ENCODE measurements at regions not wholly inside any gene's neighbourhood (a gene's known extent, or its start where the extent isn't known, plus 50 kb on each side); places are given as distances from the start of the nearest gene placed in this dataset.
"Not testable (repeated sequence)": the region's sequence is repeated elsewhere in the genome, so short reads cannot be mapped to it uniquely, and the experiment has no call there.

DNA sequence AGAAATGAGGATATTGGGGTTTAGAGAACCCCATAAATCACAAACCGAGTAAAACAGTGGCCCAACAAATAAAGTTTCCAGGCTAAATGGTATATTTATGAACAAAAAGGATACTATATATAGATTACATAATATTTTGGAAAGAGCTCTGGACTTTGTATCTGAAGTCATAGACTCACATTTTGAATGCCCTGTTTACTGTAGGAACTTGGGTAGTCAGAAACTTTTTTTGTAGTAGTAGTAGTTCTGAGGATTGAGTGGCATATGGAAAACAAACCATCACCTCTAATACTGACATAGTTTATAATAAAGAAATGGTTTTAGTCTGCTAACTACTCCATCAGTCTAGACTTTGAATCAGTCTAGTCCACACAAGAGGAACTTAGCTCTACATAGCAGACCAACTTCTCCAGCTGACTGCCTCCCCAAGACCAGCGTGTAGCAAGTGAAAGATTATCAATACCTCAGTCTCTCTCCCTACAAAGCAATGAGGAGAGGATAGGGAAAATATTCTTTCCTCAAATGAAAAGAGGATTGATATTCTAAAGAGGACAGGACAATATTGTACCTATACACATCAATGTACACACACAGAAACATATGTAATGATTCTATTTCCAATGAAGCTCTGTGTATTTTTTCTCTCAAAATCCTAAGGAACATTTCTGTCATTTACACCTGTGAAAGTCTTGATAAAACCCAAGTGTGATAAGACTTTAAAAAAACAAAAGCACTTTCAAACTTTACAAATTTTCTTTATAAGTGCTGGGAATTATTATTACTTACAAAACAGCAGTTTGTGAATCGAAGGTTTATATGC lies 184.9 kb upstream of the MAP2 start:
- no peak for FAIRE-seq
- no peak for DNase-seq (ENCODE audit: insufficient read length, low spot score)
- TF ChIP-seq, protein P1, sequence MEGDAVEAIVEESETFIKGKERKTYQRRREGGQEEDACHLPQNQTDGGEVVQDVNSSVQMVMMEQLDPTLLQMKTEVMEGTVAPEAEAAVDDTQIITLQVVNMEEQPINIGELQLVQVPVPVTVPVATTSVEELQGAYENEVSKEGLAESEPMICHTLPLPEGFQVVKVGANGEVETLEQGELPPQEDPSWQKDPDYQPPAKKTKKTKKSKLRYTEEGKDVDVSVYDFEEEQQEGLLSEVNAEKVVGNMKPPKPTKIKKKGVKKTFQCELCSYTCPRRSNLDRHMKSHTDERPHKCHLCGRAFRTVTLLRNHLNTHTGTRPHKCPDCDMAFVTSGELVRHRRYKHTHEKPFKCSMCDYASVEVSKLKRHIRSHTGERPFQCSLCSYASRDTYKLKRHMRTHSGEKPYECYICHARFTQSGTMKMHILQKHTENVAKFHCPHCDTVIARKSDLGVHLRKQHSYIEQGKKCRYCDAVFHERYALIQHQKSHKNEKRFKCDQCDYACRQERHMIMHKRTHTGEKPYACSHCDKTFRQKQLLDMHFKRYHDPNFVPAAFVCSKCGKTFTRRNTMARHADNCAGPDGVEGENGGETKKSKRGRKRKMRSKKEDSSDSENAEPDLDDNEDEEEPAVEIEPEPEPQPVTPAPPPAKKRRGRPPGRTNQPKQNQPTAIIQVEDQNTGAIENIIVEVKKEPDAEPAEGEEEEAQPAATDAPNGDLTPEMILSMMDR (IDR thresholded peaks at IDR 0.05; ENCODE audit: insufficient read depth, missing control alignments) = no peak

DNA sequence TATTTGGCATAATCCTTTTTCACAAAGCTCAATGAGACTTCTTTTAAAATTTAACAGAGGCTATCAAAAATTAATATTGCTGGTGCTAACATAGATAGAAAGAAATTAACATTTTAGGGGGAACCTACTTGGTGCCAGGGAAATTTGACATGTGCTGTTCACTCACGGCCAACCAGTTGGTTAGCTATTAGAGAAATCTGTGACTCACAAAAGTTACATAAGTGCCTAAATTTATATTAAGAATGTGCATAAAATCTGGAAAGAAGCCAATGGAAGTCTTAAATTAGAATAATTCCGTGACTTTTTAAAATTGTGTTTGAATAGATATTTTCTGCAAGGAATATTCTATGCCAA lies 184.3 kb upstream of the MAP2 start:
- TF ChIP-seq, protein P1 (IDR thresholded peaks at IDR 0.05; ENCODE audit: insufficient read depth, missing control alignments) = no peak
- FAIRE-seq = no peak

DNA sequence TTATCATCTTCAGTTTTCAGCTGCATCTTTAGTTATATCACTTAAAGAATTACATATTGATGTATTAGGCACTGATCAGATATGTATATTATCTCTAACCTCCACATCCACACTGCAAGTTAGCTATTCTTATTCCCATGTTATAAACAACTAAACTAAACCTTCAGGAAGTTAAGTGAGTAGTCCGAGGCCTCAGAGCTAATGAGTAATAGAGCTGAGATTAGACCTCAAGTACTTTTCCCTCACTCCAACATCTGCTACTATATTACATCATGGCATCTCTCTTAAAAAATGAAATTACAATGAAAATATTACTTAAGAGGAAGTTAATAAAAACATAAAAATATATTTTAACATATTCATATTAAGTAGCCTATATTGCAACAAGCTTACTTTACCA lies 183.6 kb upstream of the MAP2 start:
- DNase-seq (ENCODE audit: insufficient read length, low spot score) (no peak), FAIRE-seq (no peak)
- TF ChIP-seq, protein P1 (IDR thresholded peaks at IDR 0.05; ENCODE audit: insufficient read depth, missing control alignments) = no peak

More for the DNA sequence above, 184.3 kb upstream of the MAP2 start:
- no peak for DNase-seq (ENCODE audit: insufficient read length, low spot score)

DNA sequence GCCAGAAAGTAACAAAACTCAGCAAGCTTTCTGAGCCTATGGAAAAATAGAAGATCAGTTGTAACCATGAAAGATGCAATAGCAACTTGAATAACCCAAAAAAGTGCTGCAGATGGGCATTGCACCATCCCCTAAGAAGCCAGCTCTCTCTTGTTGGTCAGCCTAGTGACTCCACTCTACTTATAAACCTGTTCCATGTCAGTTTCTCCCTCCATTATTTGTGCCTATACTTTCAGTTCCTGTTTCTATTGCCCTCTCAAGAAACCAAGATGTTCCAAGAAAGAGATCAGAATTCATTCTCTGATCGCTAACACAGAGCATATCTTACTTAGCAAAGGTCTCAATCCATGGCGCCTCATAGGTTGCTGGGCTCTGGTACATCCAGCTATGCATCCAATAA lies 170.3 kb upstream of the MAP2 start:
- no peak for FAIRE-seq
- DNase-seq (ENCODE audit: insufficient read length, low spot score) = no peak
- TF ChIP-seq, protein P1 (IDR thresholded peaks at IDR 0.05; ENCODE audit: insufficient read depth, missing control alignments) = no peak

DNA sequence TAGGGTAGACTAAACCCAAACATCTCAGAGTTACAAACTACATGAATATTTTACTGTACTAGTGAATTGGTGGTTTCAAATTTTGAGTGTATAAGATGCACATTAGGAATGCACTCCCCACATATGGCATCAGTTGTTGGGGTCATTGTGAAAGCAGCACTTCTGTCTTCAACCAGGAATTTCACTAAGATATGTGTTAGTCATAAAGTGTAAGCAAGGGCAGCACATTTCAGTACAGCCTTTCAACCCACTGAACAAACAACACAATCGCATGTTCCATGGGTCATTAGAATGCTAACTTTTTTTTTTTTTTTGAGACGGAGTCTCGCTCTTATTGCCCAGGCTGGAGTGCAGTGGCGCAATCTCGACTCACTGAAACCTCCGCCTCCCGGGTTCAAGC lies 164.1 kb upstream of the MAP2 start:
- TF ChIP-seq, protein P1 (IDR thresholded peaks at IDR 0.05; ENCODE audit: insufficient read depth, missing control alignments) = no peak
- FAIRE-seq = no peak
- DNase-seq (ENCODE audit: insufficient read length, low spot score) = no peak

DNA sequence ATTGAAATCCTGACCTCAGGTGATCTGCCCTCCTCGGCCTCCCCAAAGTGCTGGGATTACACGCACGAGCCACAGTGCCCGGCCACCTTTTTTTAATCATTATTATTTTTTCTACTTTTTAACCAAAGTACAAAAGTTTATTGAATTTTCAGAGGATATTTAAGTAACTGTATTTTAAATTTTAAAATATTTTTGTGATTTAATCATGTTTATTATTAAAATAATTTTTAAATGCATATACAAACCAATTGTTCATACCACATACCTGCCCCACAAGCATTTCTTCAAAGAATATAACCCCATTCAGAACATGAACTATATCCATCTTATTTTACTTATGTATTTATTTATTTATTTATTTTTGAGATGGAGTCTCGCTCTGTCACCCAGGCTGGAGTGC lies 163.6 kb upstream of the MAP2 start:
- TF ChIP-seq, protein P1 (IDR thresholded peaks at IDR 0.05; ENCODE audit: insufficient read depth, missing control alignments) = no peak
- DNase-seq (ENCODE audit: insufficient read length, low spot score) (no peak), FAIRE-seq (no peak)

DNA sequence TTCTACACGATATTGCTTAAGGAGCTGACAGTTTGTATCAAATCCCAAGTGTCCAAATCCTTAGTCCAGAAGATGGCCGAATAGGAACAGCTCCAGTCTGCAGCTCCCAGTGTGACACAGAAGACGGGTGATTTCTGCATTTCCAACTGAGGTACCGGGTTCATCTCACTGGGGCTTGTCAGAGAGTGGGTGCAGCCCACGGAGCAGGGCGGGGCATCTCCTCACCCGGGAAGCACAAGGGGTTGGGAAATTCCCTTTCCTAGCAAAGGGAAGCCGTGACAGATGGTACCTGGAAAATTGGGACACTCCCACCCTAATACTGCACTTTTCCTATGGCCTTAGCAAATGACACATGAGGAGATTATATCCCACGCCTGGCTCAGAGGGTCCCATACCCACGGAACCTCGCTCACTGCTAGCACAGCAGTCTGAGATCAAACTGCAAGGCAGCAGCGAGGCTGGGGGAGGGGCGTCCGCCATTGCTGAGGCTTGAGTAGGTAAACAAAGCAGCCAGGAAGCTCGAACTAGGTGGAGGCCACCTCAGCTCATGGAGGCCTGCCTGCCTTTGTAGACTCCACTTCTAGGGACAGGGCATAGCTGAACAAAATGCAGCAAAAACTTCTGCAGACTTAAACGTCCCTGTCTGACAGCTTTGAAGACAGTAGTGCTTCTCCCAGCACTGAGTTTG lies 162.3 kb upstream of the MAP2 start:
- DNase-seq (ENCODE audit: insufficient read length, low spot score); FAIRE-seq: not testable (repeated sequence)

Data from D721Med (cell line).